ENCODE measurements at regions not wholly inside any gene's neighbourhood (a gene's known extent, or its start where the extent isn't known, plus 50 kb on each side); places are given as distances from the start of the nearest gene placed in this dataset.
"Not testable (repeated sequence)": the region's sequence is repeated elsewhere in the genome, so short reads cannot be mapped to it uniquely, and the experiment has no call there.

GRCh38 chr21:26331205-26331980, 160.8 kb upstream of the APP start:
- no peak for DNase-seq

GRCh38 chr21:26320596-26320995, 150.0 kb upstream of the APP start:
- DNase-seq = no peak

- no peak for DNase-seq
Measured at GRCh38 chr21:26307640-26308039, 137.1 kb upstream of the APP start.

GRCh38 chr21:26297851-26298250, 127.3 kb upstream of the APP start:
- peak; percentile 5 to 6 for DNase-seq

- no peak for DNase-seq
Measured at GRCh38 chr21:26293141-26293946, 122.8 kb upstream of the APP start.

GRCh38 chr21:26288026-26288425, 117.5 kb upstream of the APP start:
- DNase-seq = no peak

- DNase-seq = no peak
Measured at GRCh38 chr21:26284531-26284930, 114.0 kb upstream of the APP start.

GRCh38 chr21:26282058-26282457, 111.5 kb upstream of the APP start:
- no peak for DNase-seq

- peak; percentile 33 to 46 for DNase-seq
Measured at GRCh38 chr21:26281506-26281905, 110.9 kb upstream of the APP start.

GRCh38 chr21:26280775-26281174, 110.2 kb upstream of the APP start:
- peak in 1 of 2 donors; percentile 6 for DNase-seq

GRCh38 chr21:26280148-26280547, 109.6 kb upstream of the APP start:
- no peak for DNase-seq

GRCh38 chr21:26275801-26276200, 105.2 kb upstream of the APP start:
- no peak for DNase-seq

GRCh38 chr21:26273686-26274313, 103.2 kb upstream of the APP start:
- no peak for DNase-seq

GRCh38 chr21:26267389-26267788, 96.8 kb upstream of the APP start:
- DNase-seq = no peak

- no peak for DNase-seq
Measured at GRCh38 chr21:26246073-26246472, 75.5 kb upstream of the APP start.

- no peak for DNase-seq
Measured at GRCh38 chr21:26245428-26245827, 74.9 kb upstream of the APP start.

GRCh38 chr21:26238646-26239045, 68.1 kb upstream of the APP start:
- no peak for DNase-seq

- DNase-seq = no peak
Measured at GRCh38 chr21:26236281-26236680, 65.7 kb upstream of the APP start.

GRCh38 chr21:26233297-26233696, 62.7 kb upstream of the APP start:
- not testable (repeated sequence) for DNase-seq

GRCh38 chr21:26232491-26232890, 61.9 kb upstream of the APP start:
- DNase-seq = not testable (repeated sequence)

- no peak for DNase-seq
Measured at GRCh38 chr21:26227130-26227529, 56.6 kb upstream of the APP start.

GRCh38 chr21:26226724-26227123, 56.2 kb upstream of the APP start:
- no peak for DNase-seq

- no peak for DNase-seq
Measured at GRCh38 chr21:26225046-26225445, 54.5 kb upstream of the APP start.
